Astrocyte (in vitro differentiated cells and primary cell): ENCODE measurements at regions not wholly inside any gene's neighbourhood (a gene's known extent, or its start where the extent isn't known, plus 50 kb on each side); places are given as distances from the start of the nearest gene placed in this dataset.

Experiments
- EZH2 ChIP-seq: IDR thresholded peaks from 2 replicates; pipeline ENCODE4 v1.6.1; 2012; ENCODE audit warnings: mild to moderate bottlenecking, low read length, inconsistent platforms; ENCODE audit not compliant: insufficient read depth
- TF ChIP-seq, protein P1 (sequence below): IDR thresholded peaks from 2 replicates; pipeline ENCODE4 v1.5.1; 2011; ENCODE audit warnings: low read depth, mild to moderate bottlenecking, inconsistent platforms, low read length, moderate library complexity; ENCODE audit not compliant: insufficient read depth

DNA sequence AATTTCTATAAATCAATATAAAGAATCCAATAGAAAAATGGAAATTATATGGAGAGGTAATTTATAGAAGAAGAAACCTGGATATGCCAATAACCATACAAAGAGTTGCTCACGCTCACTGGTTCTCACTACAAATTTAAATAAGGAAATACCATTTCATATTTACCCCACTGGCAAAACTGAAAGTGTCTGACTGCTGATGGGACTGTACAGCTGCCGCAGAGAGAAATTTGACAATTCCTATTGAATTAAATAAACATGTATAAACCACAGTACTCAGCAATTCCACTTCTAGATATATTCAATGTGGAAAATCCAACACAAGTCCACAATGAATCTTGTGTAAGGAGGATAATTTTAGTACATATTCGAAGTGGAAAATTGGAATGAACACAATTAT is 830.4 kb upstream of the GRAMD2B start:
- TF ChIP-seq, protein P1, sequence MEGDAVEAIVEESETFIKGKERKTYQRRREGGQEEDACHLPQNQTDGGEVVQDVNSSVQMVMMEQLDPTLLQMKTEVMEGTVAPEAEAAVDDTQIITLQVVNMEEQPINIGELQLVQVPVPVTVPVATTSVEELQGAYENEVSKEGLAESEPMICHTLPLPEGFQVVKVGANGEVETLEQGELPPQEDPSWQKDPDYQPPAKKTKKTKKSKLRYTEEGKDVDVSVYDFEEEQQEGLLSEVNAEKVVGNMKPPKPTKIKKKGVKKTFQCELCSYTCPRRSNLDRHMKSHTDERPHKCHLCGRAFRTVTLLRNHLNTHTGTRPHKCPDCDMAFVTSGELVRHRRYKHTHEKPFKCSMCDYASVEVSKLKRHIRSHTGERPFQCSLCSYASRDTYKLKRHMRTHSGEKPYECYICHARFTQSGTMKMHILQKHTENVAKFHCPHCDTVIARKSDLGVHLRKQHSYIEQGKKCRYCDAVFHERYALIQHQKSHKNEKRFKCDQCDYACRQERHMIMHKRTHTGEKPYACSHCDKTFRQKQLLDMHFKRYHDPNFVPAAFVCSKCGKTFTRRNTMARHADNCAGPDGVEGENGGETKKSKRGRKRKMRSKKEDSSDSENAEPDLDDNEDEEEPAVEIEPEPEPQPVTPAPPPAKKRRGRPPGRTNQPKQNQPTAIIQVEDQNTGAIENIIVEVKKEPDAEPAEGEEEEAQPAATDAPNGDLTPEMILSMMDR: no peak
- TF ChIP-seq EZH2: no peak
